Karpas-422 (cell line): ENCODE measurements at regions not wholly inside any gene's neighbourhood (a gene's known extent, or its start where the extent isn't known, plus 50 kb on each side); places are given as distances from the start of the nearest gene placed in this dataset.

ENCODE experiments used
- DNase-seq: peaks from one replicate; pipeline ENCODE4 v3.0.0-alpha.2; 2015
- H2AFZ ChIP-seq: fragments of 200-600 bp; sonication (generic); 2 replicates; pipeline ENCODE4 v1.6.1; 2014; ENCODE audit warnings: antibody characterized with exemption, low read length, mixed read lengths
- H3K27ac ChIP-seq: fragments of 200-600 bp; sonication (generic); 2 replicates; pipeline ENCODE4 v1.5.1; 2014; ENCODE audit warnings: mild to moderate bottlenecking, low read length, moderate library complexity
- H3K27me3 ChIP-seq: fragments of 200-600 bp; sonication (generic); 2 replicates; pipeline ENCODE4 v1.6.1; 2014; ENCODE audit warnings: low read length, mixed read lengths
- H3K36me3 ChIP-seq: fragments of 200-600 bp; sonication (generic); 2 replicates; pipeline ENCODE4 v1.6.1; 2014; ENCODE audit warnings: low read length, mixed read lengths; ENCODE audit not compliant: insufficient read depth
- H3K4me1 ChIP-seq: fragments of 200-600 bp; sonication (generic); 2 replicates; pipeline ENCODE4 v1.6.1; 2014; ENCODE audit warnings: mild to moderate bottlenecking, low read length, mixed read lengths
- H3K4me2 ChIP-seq: fragments of 200-600 bp; sonication (generic); 2 replicates; pipeline ENCODE4 v1.6.1; 2014; ENCODE audit warnings: low read length, low read depth, mild to moderate bottlenecking; ENCODE audit not compliant: poor library complexity, severe bottlenecking
- H3K4me3 ChIP-seq: fragments of 200-600 bp; sonication (generic); 2 replicates; pipeline ENCODE4 v1.5.1; 2014; ENCODE audit warnings: mild to moderate bottlenecking, antibody characterized with exemption, low read length, mixed read lengths
- H3K79me2 ChIP-seq: fragments of 200-600 bp; sonication (generic); 2 replicates; pipeline ENCODE4 v1.6.1; 2014; ENCODE audit warnings: mild to moderate bottlenecking, low read length, mixed read lengths
- H3K9ac ChIP-seq: fragments of 200-600 bp; sonication (generic); 2 replicates; pipeline ENCODE4 v1.6.0; 2014; ENCODE audit warnings: low read length
- H3K9me2 ChIP-seq: fragments of 200-600 bp; sonication (generic), shearing (Covaris generic); replicated peaks from 2 replicates; pipeline ENCODE4 v1.6.0; 2014; ENCODE audit warnings: mild to moderate bottlenecking, low read length, moderate library complexity; ENCODE audit not compliant: insufficient read depth
- H3K9me3 ChIP-seq: fragments of 300-700, 200-600 bp; sonication (generic); 2 replicates; pipeline ENCODE4 v1.6.1; 2014; ENCODE audit warnings: low read length, mixed read lengths
- H4K20me1 ChIP-seq: fragments of 200-600 bp; sonication (generic); 2 replicates; pipeline ENCODE4 v1.6.1; 2014; ENCODE audit warnings: mild to moderate bottlenecking, antibody characterized with exemption, low read length, low read depth; ENCODE audit not compliant: insufficient read depth

- DNase-seq, result no peak
- Histone ChIP-seq H3K4me1 (no peaks in the 10 kb centered on the region), H3K9me3 (no peaks in the 10 kb centered on the region), H3K79me2 (no peaks in the 10 kb centered on the region), H3K4me3 (no peak overlapping the region), H3K9ac (no peak overlapping the region), H3K27me3 (no peaks in the 10 kb centered on the region), H4K20me1 (no peaks in the 10 kb centered on the region), H3K9me2 (no peaks in the 10 kb centered on the region), H3K36me3 (no peaks in the 10 kb centered on the region), H3K27ac (no peak overlapping the region), H3K4me2 (no peak overlapping the region), H2AFZ (no peak overlapping the region)
Observed at GRCh38 chr12:66837311-66837627, 158.4 kb upstream of the GRIP1 start.

GRCh38 chr12:66838366-66838765 is 159.5 kb upstream of the GRIP1 start:
- Histone ChIP-seq H2AFZ (no peak overlapping the region), H3K4me3 (no peak overlapping the region), H3K27ac (no peak overlapping the region), H3K36me3 (no peaks in the 10 kb centered on the region), H3K27me3 (no peaks in the 10 kb centered on the region), H3K9ac (no peak overlapping the region), H3K79me2 (no peaks in the 10 kb centered on the region), H4K20me1 (no peaks in the 10 kb centered on the region), H3K9me2 (no peaks in the 10 kb centered on the region), H3K4me2 (no peak overlapping the region), H3K9me3 (no peaks in the 10 kb centered on the region), H3K4me1 (no peaks in the 10 kb centered on the region)
- DNase-seq, result no peak

GRCh38 chr12:66848967-66849366 is 170.1 kb upstream of the GRIP1 start:
- H3K4me3 ChIP-seq, result no peak overlapping the region
- no peak overlapping the region for H3K9ac ChIP-seq
- H4K20me1 ChIP-seq, result no peaks in the 10 kb centered on the region
- no peaks in the 10 kb centered on the region for H3K79me2 ChIP-seq
- H3K27me3 ChIP-seq, result peaks cover 3% of the 10 kb centered on the region; the same call in 1 of the 2 replicates
- DNase-seq, result no peak
- H3K27ac ChIP-seq, result no peak overlapping the region
- H2AFZ ChIP-seq, result no peak overlapping the region
- no peaks in the 10 kb centered on the region for H3K9me2 ChIP-seq
- H3K4me1 ChIP-seq, result 0 out of 2 replicates have a peak, but pooled peaks cover 4% of the 10 kb centered on the region
- H3K4me2 ChIP-seq, result no peak overlapping the region
- no peaks in the 10 kb centered on the region for H3K36me3 ChIP-seq
- H3K9me3 ChIP-seq, result no peaks in the 10 kb centered on the region

- no peaks in the 10 kb centered on the region for H3K9me2 ChIP-seq
- no peaks in the 10 kb centered on the region for H3K9me3 ChIP-seq
- H3K79me2 ChIP-seq, result no peaks in the 10 kb centered on the region
- H3K27me3 ChIP-seq, result peaks cover 3% of the 10 kb centered on the region; the same call in 1 of the 2 replicates
- no peak overlapping the region for H3K4me3 ChIP-seq
- H3K9ac ChIP-seq, result no peak overlapping the region
- no peak for DNase-seq
- no peak overlapping the region for H3K27ac ChIP-seq
- H2AFZ ChIP-seq, result no peak overlapping the region
- no peaks in the 10 kb centered on the region for H4K20me1 ChIP-seq
- no peaks in the 10 kb centered on the region for H3K36me3 ChIP-seq
- 0 out of 2 replicates have a peak, but pooled peaks cover 4% of the 10 kb centered on the region for H3K4me1 ChIP-seq
- no peak overlapping the region for H3K4me2 ChIP-seq
Observed at GRCh38 chr12:66851134-66851533, 172.3 kb upstream of the GRIP1 start.

GRCh38 chr12:66852091-66852490 is 173.2 kb upstream of the GRIP1 start:
- H3K27me3 ChIP-seq, result peaks cover 3% of the 10 kb centered on the region; the same call in 1 of the 2 replicates
- H3K9me3 ChIP-seq, result no peaks in the 10 kb centered on the region
- H2AFZ ChIP-seq, result no peak overlapping the region
- H3K79me2 ChIP-seq, result no peaks in the 10 kb centered on the region
- no peaks in the 10 kb centered on the region for H4K20me1 ChIP-seq
- H3K4me2 ChIP-seq, result no peak overlapping the region
- no peak for DNase-seq
- H3K36me3 ChIP-seq, result no peaks in the 10 kb centered on the region
- no peak overlapping the region for H3K27ac ChIP-seq
- no peak overlapping the region for H3K4me3 ChIP-seq
- no peaks in the 10 kb centered on the region for H3K9me2 ChIP-seq
- H3K4me1 ChIP-seq, result 0 out of 2 replicates have a peak, but pooled peaks cover 4% of the 10 kb centered on the region
- no peak overlapping the region for H3K9ac ChIP-seq

- no peaks in the 10 kb centered on the region for H3K9me2 ChIP-seq
- H3K9ac ChIP-seq, result no peak overlapping the region
- no peaks in the 10 kb centered on the region for H3K36me3 ChIP-seq
- no peak overlapping the region for H3K27ac ChIP-seq
- no peak overlapping the region for H3K4me3 ChIP-seq
- H3K4me2 ChIP-seq, result no peak overlapping the region
- no peaks in the 10 kb centered on the region for H3K9me3 ChIP-seq
- 0 out of 2 replicates have a peak, but pooled peaks cover 4% of the 10 kb centered on the region for H3K4me1 ChIP-seq
- DNase-seq, result no peak
- no peak overlapping the region for H2AFZ ChIP-seq
- H3K79me2 ChIP-seq, result no peaks in the 10 kb centered on the region
- peaks cover 3% of the 10 kb centered on the region; the same call in 1 of the 2 replicates for H3K27me3 ChIP-seq
- no peaks in the 10 kb centered on the region for H4K20me1 ChIP-seq
Observed at GRCh38 chr12:66852765-66853164, 173.9 kb upstream of the GRIP1 start.

- peaks cover 10% of the 10 kb centered on the region for H3K4me1 ChIP-seq
- H3K36me3 ChIP-seq, result no peaks in the 10 kb centered on the region
- H3K27me3 ChIP-seq, result no peaks in the 10 kb centered on the region
- no peaks in the 10 kb centered on the region for H3K79me2 ChIP-seq
- H3K4me2 ChIP-seq, result no peak overlapping the region
- H3K9me3 ChIP-seq, result no peaks in the 10 kb centered on the region
- H3K9me2 ChIP-seq, result no peaks in the 10 kb centered on the region
- no peak overlapping the region for H3K27ac ChIP-seq
- DNase-seq, result peak; percentile 39
- no peaks in the 10 kb centered on the region for H4K20me1 ChIP-seq
- no peak overlapping the region for H3K9ac ChIP-seq
- no peak overlapping the region for H2AFZ ChIP-seq
- H3K4me3 ChIP-seq, result no peak overlapping the region
Observed at GRCh38 chr12:66859751-66860440, 181.0 kb upstream of the GRIP1 start.

GRCh38 chr12:66860752-66861750 is 182.2 kb upstream of the GRIP1 start:
- DNase-seq, result peak; percentile 82
- no peak overlapping the region for H2AFZ ChIP-seq
- H4K20me1 ChIP-seq, result no peaks in the 10 kb centered on the region
- H3K9me3 ChIP-seq, result no peaks in the 10 kb centered on the region
- no peaks in the 10 kb centered on the region for H3K9me2 ChIP-seq
- no peaks in the 10 kb centered on the region for H3K36me3 ChIP-seq
- H3K27ac ChIP-seq, result no peak overlapping the region
- no peaks in the 10 kb centered on the region for H3K27me3 ChIP-seq
- H3K4me1 ChIP-seq, result peaks cover 10% of the 10 kb centered on the region
- H3K9ac ChIP-seq, result no peak overlapping the region
- H3K4me3 ChIP-seq, result no peak overlapping the region
- no peak overlapping the region for H3K4me2 ChIP-seq
- no peaks in the 10 kb centered on the region for H3K79me2 ChIP-seq
